ENCODE measurements at regions not wholly inside any gene's neighbourhood (a gene's known extent, or its start where the extent isn't known, plus 50 kb on each side); places are given as distances from the start of the nearest gene placed in this dataset.
"Not testable (repeated sequence)": the region's sequence is repeated elsewhere in the genome, so short reads cannot be mapped to it uniquely, and the experiment has no call there.

- no peak for TF ChIP-seq CTCF (IDR thresholded peaks at IDR 0.05)
- DNase-seq (no peak), FAIRE-seq (no peak), ATAC-seq (no peak)
- Histone ChIP-seq H3K9me3 (no peaks in the 10 kb centered on the region), H3K27me3 (no peaks in the 10 kb centered on the region), H3K4me3 (no peak overlapping the region), H3K36me3 (no peaks in the 10 kb centered on the region), H3K4me1 (no peaks in the 10 kb centered on the region), H3K27ac (no peak overlapping the region)
- intact Hi-C loops (cut with DNase I), result no loop called here
- WGBS, 2 donors, result 63 to 64% methylated on average over 5 of the region's 5 CpGs
Measured at GRCh38 chr2:192407692-192408091, 213.0 kb upstream of the TMEFF2 start.

GRCh38 chr2:192398236-192398635 lies 203.5 kb upstream of the TMEFF2 start:
- Histone ChIP-seq H3K36me3 (no peaks in the 10 kb centered on the region), H3K4me1 (no peaks in the 10 kb centered on the region), H3K27me3 (no peaks in the 10 kb centered on the region), H3K4me3 (no peak overlapping the region), H3K27ac (no peak overlapping the region), H3K9me3 (no peaks in the 10 kb centered on the region)
- no peak for FAIRE-seq
- no peak for DNase-seq
- no peak for ATAC-seq
- intact Hi-C loops (cut with DNase I), result no loop called here
- TF ChIP-seq CTCF (IDR thresholded peaks at IDR 0.05), result no peak
- WGBS, 2 donors, result 64 to 76% methylated on average over 6 of the region's 6 CpGs

DNA sequence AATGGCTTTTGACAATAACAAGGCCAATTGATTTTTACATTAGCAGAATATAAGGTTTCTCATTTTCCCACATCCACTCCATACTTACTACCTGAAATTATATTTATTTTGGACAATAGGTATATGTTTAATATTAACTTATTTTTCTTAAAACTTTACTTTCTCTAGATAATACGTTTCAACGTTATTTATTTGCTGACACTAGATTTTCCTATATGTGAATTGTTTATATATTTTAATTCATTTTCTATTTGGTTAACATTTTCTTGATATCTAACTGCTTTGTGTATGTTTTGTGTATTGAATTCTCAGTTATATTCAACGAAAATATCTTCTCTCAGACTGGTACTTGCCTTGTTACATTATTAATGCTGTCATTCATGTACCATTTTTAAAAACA lies 199.9 kb upstream of the TMEFF2 start:
- no peak for DNase-seq
- intact Hi-C loops (cut with DNase I), result no loop called here
- Histone ChIP-seq H3K9me3 (no peaks in the 10 kb centered on the region), H3K27ac (no peak overlapping the region), H3K27me3 (no peaks in the 10 kb centered on the region), H3K36me3 (no peaks in the 10 kb centered on the region), H3K4me1 (no peaks in the 10 kb centered on the region), H3K4me3 (no peak overlapping the region)
- peak; percentile 23 for FAIRE-seq
- no peak for ATAC-seq
- 60 to 75% methylated on average over 3 of the region's 3 CpGs for WGBS, 2 donors
- TF ChIP-seq CTCF (IDR thresholded peaks at IDR 0.05), result no peak

DNA sequence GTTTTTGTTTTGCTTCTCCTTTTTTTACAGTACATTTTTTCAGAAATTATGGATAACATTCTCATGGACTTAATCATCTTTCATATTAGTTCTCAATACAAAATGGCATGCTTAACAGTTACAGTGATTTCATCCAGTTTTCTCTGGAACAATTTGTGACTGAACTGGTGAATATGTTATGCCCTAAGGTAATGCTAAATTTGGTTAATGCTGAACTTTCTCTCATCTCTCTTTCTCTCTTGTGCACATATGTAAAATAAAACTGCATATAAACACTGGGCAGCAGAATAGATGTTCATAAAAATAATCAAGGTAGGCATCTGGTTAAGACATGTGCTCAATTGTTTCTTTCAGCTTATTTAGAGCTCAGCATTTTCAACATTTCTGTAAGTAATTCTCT lies 196.3 kb upstream of the TMEFF2 start:
- intact Hi-C loops (cut with DNase I), result no loop called here
- Histone ChIP-seq H3K9me3 (no peaks in the 10 kb centered on the region), H3K4me1 (no peaks in the 10 kb centered on the region), H3K36me3 (no peaks in the 10 kb centered on the region), H3K27me3 (no peaks in the 10 kb centered on the region), H3K4me3 (no peak overlapping the region), H3K27ac (no peak overlapping the region)
- ATAC-seq (no peak), FAIRE-seq (no peak), DNase-seq (no peak)
- TF ChIP-seq CTCF (IDR thresholded peaks at IDR 0.05), result no peak

DNA sequence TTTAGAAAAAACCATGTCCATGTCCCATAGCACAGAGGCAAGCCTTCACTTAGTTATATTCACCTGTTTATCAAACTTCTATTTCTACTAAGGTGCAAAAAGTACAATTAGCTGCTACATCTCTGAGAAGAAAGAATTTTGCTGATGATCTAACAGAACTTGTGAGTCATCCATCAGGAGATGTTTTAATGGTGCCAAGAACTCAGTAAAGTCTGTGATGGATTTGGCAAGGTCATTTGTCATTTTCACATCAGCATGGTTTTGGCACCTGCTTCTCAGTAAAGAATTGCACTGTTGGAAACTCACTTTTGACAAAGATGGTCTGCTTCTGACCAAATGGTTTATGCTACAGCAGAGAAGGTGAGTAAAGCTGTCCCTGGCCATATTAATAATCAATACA lies 195.7 kb upstream of the TMEFF2 start:
- H3K27me3 ChIP-seq, result no peaks in the 10 kb centered on the region
- intact Hi-C loops (cut with DNase I), result no loop called here
- H3K4me3 ChIP-seq, result no peak overlapping the region
- H3K9me3 ChIP-seq, result no peaks in the 10 kb centered on the region
- no peaks in the 10 kb centered on the region for H3K36me3 ChIP-seq
- H3K4me1 ChIP-seq, result no peaks in the 10 kb centered on the region
- FAIRE-seq (no peak), ATAC-seq (no peak), DNase-seq (no peak)
- no peak for TF ChIP-seq CTCF (IDR thresholded peaks at IDR 0.05)
- no peak overlapping the region for H3K27ac ChIP-seq

GRCh38 chr2:192384191-192384590 lies 189.5 kb upstream of the TMEFF2 start:
- not testable (repeated sequence) for ATAC-seq, FAIRE-seq
- 72% methylated on average over 1 of the region's 1 CpG for WGBS, 2 donors

More at GRCh38 chr2:192384191-192384590, 189.5 kb upstream of the TMEFF2 start:
- H3K27ac ChIP-seq; DNase-seq; intact Hi-C loops (cut with DNase I); H3K36me3 ChIP-seq; H3K4me1 ChIP-seq; H3K4me3 ChIP-seq; H3K9me3 ChIP-seq; H3K27me3 ChIP-seq: not testable (repeated sequence)
